ENCODE measurements at regions not wholly inside any gene's neighbourhood (a gene's known extent, or its start where the extent isn't known, plus 50 kb on each side); places are given as distances from the start of the nearest gene placed in this dataset.

- no peak for DNase-seq (ENCODE audit: low read depth, low spot score)
Measured at GRCh38 chr22:47598864-47599263, 836.4 kb downstream of the TBC1D22A start.

GRCh38 chr22:47597041-47597440 is 834.6 kb downstream of the TBC1D22A start:
- no peak for DNase-seq (ENCODE audit: low read depth, low spot score)

GRCh38 chr22:47596176-47596690 is 833.8 kb downstream of the TBC1D22A start:
- DNase-seq (ENCODE audit: low read depth, low spot score), result no peak

- DNase-seq (ENCODE audit: low read depth, low spot score), result no peak
Measured at GRCh38 chr22:47594836-47595521, 832.5 kb downstream of the TBC1D22A start.

GRCh38 chr22:47593911-47594311 is 831.5 kb downstream of the TBC1D22A start:
- DNase-seq (ENCODE audit: low read depth, low spot score), result no peak

- no peak for DNase-seq (ENCODE audit: low read depth, low spot score)
Measured at GRCh38 chr22:47593291-47593690, 830.8 kb downstream of the TBC1D22A start.

- no peak for DNase-seq (ENCODE audit: low read depth, low spot score)
Measured at GRCh38 chr22:47592791-47593190, 830.3 kb downstream of the TBC1D22A start.

GRCh38 chr22:47591709-47592108 is 829.3 kb downstream of the TBC1D22A start:
- DNase-seq (ENCODE audit: low read depth, low spot score), result no peak

- no peak for DNase-seq (ENCODE audit: low read depth, low spot score)
Measured at GRCh38 chr22:47591016-47591415, 828.6 kb downstream of the TBC1D22A start.

- DNase-seq (ENCODE audit: low read depth, low spot score), result no peak
Measured at GRCh38 chr22:47589271-47590250, 827.1 kb downstream of the TBC1D22A start.

GRCh38 chr22:47588578-47588960 is 826.1 kb downstream of the TBC1D22A start:
- no peak for DNase-seq (ENCODE audit: low read depth, low spot score)

GRCh38 chr22:47587861-47588577 is 825.6 kb downstream of the TBC1D22A start:
- no peak for DNase-seq (ENCODE audit: low read depth, low spot score)

GRCh38 chr22:47587361-47587760 is 824.9 kb downstream of the TBC1D22A start:
- no peak for DNase-seq (ENCODE audit: low read depth, low spot score)

- DNase-seq (ENCODE audit: low read depth, low spot score), result no peak
Measured at GRCh38 chr22:47586946-47587345, 824.5 kb downstream of the TBC1D22A start.

- DNase-seq (ENCODE audit: low read depth, low spot score), result no peak
Measured at GRCh38 chr22:47586038-47586437, 823.6 kb downstream of the TBC1D22A start.

GRCh38 chr22:47583959-47584562 is 821.6 kb downstream of the TBC1D22A start:
- DNase-seq (ENCODE audit: low read depth, low spot score), result no peak

- no peak for DNase-seq (ENCODE audit: low read depth, low spot score)
Measured at GRCh38 chr22:47582067-47582466, 819.6 kb downstream of the TBC1D22A start.

GRCh38 chr22:47580121-47580520 is 817.7 kb downstream of the TBC1D22A start:
- no peak for DNase-seq (ENCODE audit: low read depth, low spot score)

- DNase-seq (ENCODE audit: low read depth, low spot score), result no peak
Measured at GRCh38 chr22:47576908-47577307, 814.5 kb downstream of the TBC1D22A start.

GRCh38 chr22:47575291-47575690 is 812.8 kb downstream of the TBC1D22A start:
- DNase-seq (ENCODE audit: low read depth, low spot score), result no peak

- no peak for DNase-seq (ENCODE audit: low read depth, low spot score)
Measured at GRCh38 chr22:47574556-47574955, 812.1 kb downstream of the TBC1D22A start.
